ENCODE measurements at regions not wholly inside any gene's neighbourhood (a gene's known extent, or its start where the extent isn't known, plus 50 kb on each side); places are given as distances from the start of the nearest gene placed in this dataset.

GRCh38 chr6:170114956-170115855 lies 175.7 kb downstream of the DLL1 start:
- Histone ChIP-seq H3K36me3 (ENCODE audit: insufficient read depth, low read length, poor library complexity, severe bottlenecking) (no peaks in the 10 kb centered on the region), H3K4me1 (ENCODE audit: insufficient read depth, low read length, poor library complexity, severe bottlenecking) (no peaks in the 10 kb centered on the region), H3K27ac (ENCODE audit: low read depth, low read length, poor library complexity, severe bottlenecking) (no peak overlapping the region), H3K9me3 (ENCODE audit: low read depth, low read length, poor library complexity, severe bottlenecking) (peaks cover 6% of the 10 kb centered on the region), H3K4me3 (ENCODE audit: low read depth, low read length, poor library complexity, severe bottlenecking) (no peak overlapping the region), H3K27me3 (replicated peaks; ENCODE audit: insufficient read depth, low read depth, low read length, poor library complexity) (no peaks in the 10 kb centered on the region)
- ChIA-PET CTCF (no interaction called here), POLR2A (ENCODE audit: low non-redundant PET) (interaction anchor here (0.6 kb wide), 1 partner anchor 175 kb away, joined by 3 read pairs; the partner anchor contains the start of gene DLL1)
- BruUV-seq (replicated peaks): no TSS peak
- intact Hi-C loops (cut with micrococcal nuclease; ENCODE audit: unreplicated experiment): no loop called here
- DNase-seq (ENCODE audit: low spot score): no peak
- TF ChIP-seq CTCF (conservative IDR thresholded peaks at IDR 0.05; ENCODE audit: low read depth, low read length): no peak
- TF ChIP-seq EZH2 (IDR thresholded peaks at IDR 0.05; ENCODE audit: borderline replicate concordance, low read depth, low read length, poor library complexity, severe bottlenecking): no peak

- intact Hi-C loops (cut with micrococcal nuclease; ENCODE audit: unreplicated experiment): no loop called here
- DNase-seq (ENCODE audit: low spot score): no peak
- Histone ChIP-seq H3K36me3 (ENCODE audit: insufficient read depth, low read length, poor library complexity, severe bottlenecking) (no peaks in the 10 kb centered on the region), H3K4me3 (ENCODE audit: low read depth, low read length, poor library complexity, severe bottlenecking) (no peak overlapping the region), H3K9me3 (ENCODE audit: low read depth, low read length, poor library complexity, severe bottlenecking) (peaks cover under 1% of the 10 kb centered on the region), H3K27me3 (replicated peaks; ENCODE audit: insufficient read depth, low read depth, low read length, poor library complexity) (no peaks in the 10 kb centered on the region), H3K27ac (ENCODE audit: low read depth, low read length, poor library complexity, severe bottlenecking) (no peak overlapping the region), H3K4me1 (ENCODE audit: insufficient read depth, low read length, poor library complexity, severe bottlenecking) (no peaks in the 10 kb centered on the region)
- BruUV-seq (replicated peaks): no TSS peak
- ChIA-PET CTCF (no interaction called here), POLR2A (ENCODE audit: low non-redundant PET) (no interaction called here)
- TF ChIP-seq EZH2 (IDR thresholded peaks at IDR 0.05; ENCODE audit: borderline replicate concordance, low read depth, low read length, poor library complexity, severe bottlenecking) (no peak), CTCF (conservative IDR thresholded peaks at IDR 0.05; ENCODE audit: low read depth, low read length) (no peak)
Observed at GRCh38 chr6:170114187-170114945, 176.5 kb downstream of the DLL1 start.

- no TSS peak for BruUV-seq (replicated peaks)
- H3K4me3 ChIP-seq (ENCODE audit: low read depth, low read length, poor library complexity, severe bottlenecking): no peak overlapping the region
- DNase-seq (ENCODE audit: low spot score): no peak
- TF ChIP-seq EZH2 (IDR thresholded peaks at IDR 0.05; ENCODE audit: borderline replicate concordance, low read depth, low read length, poor library complexity, severe bottlenecking) (no peak), CTCF (conservative IDR thresholded peaks at IDR 0.05; ENCODE audit: low read depth, low read length) (no peak)
- no peaks in the 10 kb centered on the region for H3K27me3 ChIP-seq (replicated peaks; ENCODE audit: insufficient read depth, low read depth, low read length, poor library complexity)
- no peak overlapping the region for H3K27ac ChIP-seq (ENCODE audit: low read depth, low read length, poor library complexity, severe bottlenecking)
- no peaks in the 10 kb centered on the region for H3K4me1 ChIP-seq (ENCODE audit: insufficient read depth, low read length, poor library complexity, severe bottlenecking)
- CTCF ChIA-PET: no interaction called here
- intact Hi-C loops (cut with micrococcal nuclease; ENCODE audit: unreplicated experiment): no loop called here
- H3K9me3 ChIP-seq (ENCODE audit: low read depth, low read length, poor library complexity, severe bottlenecking): no peaks in the 10 kb centered on the region
- no peaks in the 10 kb centered on the region for H3K36me3 ChIP-seq (ENCODE audit: insufficient read depth, low read length, poor library complexity, severe bottlenecking)
- POLR2A ChIA-PET (ENCODE audit: low non-redundant PET): no interaction called here
Observed at GRCh38 chr6:170113141-170113540, 177.7 kb downstream of the DLL1 start.
